ENCODE measurements at regions not wholly inside any gene's neighbourhood (a gene's known extent, or its start where the extent isn't known, plus 50 kb on each side); places are given as distances from the start of the nearest gene placed in this dataset.

DNA sequence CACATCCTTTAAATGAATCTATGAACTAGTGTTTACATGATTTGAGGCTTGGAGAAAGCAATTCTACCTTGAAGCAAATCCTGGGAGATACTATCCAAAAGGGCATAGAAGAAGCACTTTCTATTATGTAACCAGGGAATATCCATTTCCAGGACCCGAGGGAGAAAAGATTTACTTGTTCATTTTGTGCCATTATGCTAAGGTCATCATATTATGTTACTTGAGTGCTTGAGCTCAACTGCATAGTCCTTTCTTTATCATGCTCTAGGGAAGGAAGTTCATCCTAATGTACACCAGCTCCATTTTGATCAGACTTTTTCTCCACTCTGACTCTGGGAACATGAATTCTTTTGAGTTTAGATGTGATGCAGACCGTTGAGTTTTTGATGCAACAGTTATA is 188.6 kb upstream of the SNX7 start:
- TF ChIP-seq, protein P1, sequence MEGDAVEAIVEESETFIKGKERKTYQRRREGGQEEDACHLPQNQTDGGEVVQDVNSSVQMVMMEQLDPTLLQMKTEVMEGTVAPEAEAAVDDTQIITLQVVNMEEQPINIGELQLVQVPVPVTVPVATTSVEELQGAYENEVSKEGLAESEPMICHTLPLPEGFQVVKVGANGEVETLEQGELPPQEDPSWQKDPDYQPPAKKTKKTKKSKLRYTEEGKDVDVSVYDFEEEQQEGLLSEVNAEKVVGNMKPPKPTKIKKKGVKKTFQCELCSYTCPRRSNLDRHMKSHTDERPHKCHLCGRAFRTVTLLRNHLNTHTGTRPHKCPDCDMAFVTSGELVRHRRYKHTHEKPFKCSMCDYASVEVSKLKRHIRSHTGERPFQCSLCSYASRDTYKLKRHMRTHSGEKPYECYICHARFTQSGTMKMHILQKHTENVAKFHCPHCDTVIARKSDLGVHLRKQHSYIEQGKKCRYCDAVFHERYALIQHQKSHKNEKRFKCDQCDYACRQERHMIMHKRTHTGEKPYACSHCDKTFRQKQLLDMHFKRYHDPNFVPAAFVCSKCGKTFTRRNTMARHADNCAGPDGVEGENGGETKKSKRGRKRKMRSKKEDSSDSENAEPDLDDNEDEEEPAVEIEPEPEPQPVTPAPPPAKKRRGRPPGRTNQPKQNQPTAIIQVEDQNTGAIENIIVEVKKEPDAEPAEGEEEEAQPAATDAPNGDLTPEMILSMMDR (conservative IDR thresholded peaks at IDR 0.05; ENCODE audit: low read depth) = no peak
- ChIA-PET POLR2A (ENCODE audit: low non-redundant PET) (interaction anchor here (0.6 kb wide), 1 partner anchor 414 kb away, joined by 3 read pairs; no protein-coding TSS in a partner anchor), CTCF (no interaction called here)
- H3K27ac ChIP-seq = no peak overlapping the region
- no peak for DNase-seq (ENCODE audit: low spot score)

DNA sequence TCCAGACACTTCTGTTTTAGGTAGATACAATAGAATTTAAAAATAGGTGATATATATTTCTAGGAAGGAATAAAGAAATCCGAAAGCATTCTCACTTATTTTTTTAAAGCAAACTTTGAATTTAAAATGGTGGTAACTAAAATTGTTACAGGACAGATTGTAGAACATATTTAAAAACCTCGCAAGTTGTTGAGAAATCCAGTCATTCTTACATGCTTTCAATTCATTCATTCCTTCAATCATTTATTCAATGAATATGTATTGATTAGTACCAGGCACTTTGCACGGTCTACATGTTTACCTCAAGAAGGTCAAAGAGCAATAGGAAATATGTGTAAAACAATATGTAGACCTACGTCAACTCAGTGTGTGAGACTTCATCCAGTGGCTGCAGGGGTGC is 189.9 kb upstream of the SNX7 start:
- ChIA-PET POLR2A (ENCODE audit: low non-redundant PET) (no interaction called here), CTCF (no interaction called here)
- DNase-seq (ENCODE audit: low spot score) = no peak
- H3K27ac ChIP-seq = no peak overlapping the region
- TF ChIP-seq, protein P1 (conservative IDR thresholded peaks at IDR 0.05; ENCODE audit: low read depth) = no peak

- TF ChIP-seq, protein P1 (conservative IDR thresholded peaks at IDR 0.05; ENCODE audit: low read depth) = peak; percentile 94
- POLR2A ChIA-PET (ENCODE audit: low non-redundant PET) = no interaction called here
- H3K27ac ChIP-seq = no peak overlapping the region
- CTCF ChIA-PET = interaction anchor here (0.6 to 1.3 kb wide), 20 partner anchors 18 to 1428 kb away, joined by 3 to 6 read pairs (median 3); no protein-coding TSS in a partner anchor
- peak; percentile 31 for DNase-seq (ENCODE audit: low spot score)
These were observed 193.3 kb upstream of the SNX7 start for GRCh38 chr1:98468111-98468717.

GRCh38 chr1:98467586-98467985 is 193.9 kb upstream of the SNX7 start:
- DNase-seq (ENCODE audit: low spot score) = no peak
- no peak overlapping the region for H3K27ac ChIP-seq
- TF ChIP-seq, protein P1 (conservative IDR thresholded peaks at IDR 0.05; ENCODE audit: low read depth) = no peak
- POLR2A ChIA-PET (ENCODE audit: low non-redundant PET) = no interaction called here
- CTCF ChIA-PET = interaction anchor here (0.5 to 1.3 kb wide), 7 partner anchors 9 to 781 kb away, joined by 3 to 6 read pairs (median 3); no protein-coding TSS in a partner anchor

GRCh38 chr1:98467122-98467521 is 194.4 kb upstream of the SNX7 start:
- no peak overlapping the region for H3K27ac ChIP-seq
- CTCF ChIA-PET = interaction anchor here (0.5 to 1.0 kb wide), 3 partner anchors 10 to 780 kb away, joined by 3 to 6 read pairs (median 3); no protein-coding TSS in a partner anchor
- TF ChIP-seq, protein P1 (conservative IDR thresholded peaks at IDR 0.05; ENCODE audit: low read depth) = no peak
- no peak for DNase-seq (ENCODE audit: low spot score)
- POLR2A ChIA-PET (ENCODE audit: low non-redundant PET) = no interaction called here

- H3K27ac ChIP-seq = no peak overlapping the region
- TF ChIP-seq, protein P1 (conservative IDR thresholded peaks at IDR 0.05; ENCODE audit: low read depth) = no peak
- ChIA-PET POLR2A (ENCODE audit: low non-redundant PET) (no interaction called here), CTCF (interaction anchor here (0.7 kb wide), 1 partner anchor 30 kb away, joined by 3 read pairs; no protein-coding TSS in a partner anchor)
- DNase-seq (ENCODE audit: low spot score) = no peak
These were observed 199.6 kb upstream of the SNX7 start for GRCh38 chr1:98461873-98462385.

All from RWPE1 (cell line).